Progenitor cell of endocrine pancreas (in vitro differentiated cells): ENCODE measurements at regions not wholly inside any gene's neighbourhood (a gene's known extent, or its start where the extent isn't known, plus 50 kb on each side); places are given as distances from the start of the nearest gene placed in this dataset.

ENCODE experiments used
- DNase-seq: peaks from one replicate; pipeline ENCODE4 v3.0.0; 2021; ENCODE audit warnings: low spot score; ENCODE audit not compliant: unreplicated experiment
- H3K27ac Mint-ChIP-seq: 2 replicates; pipeline ENCODE4 v1.8.0; 2021; ENCODE audit warnings: mild to moderate bottlenecking, moderate library complexity, mixed read lengths
- H3K27me3 Mint-ChIP-seq: 2 replicates; pipeline ENCODE4 v1.8.0; 2021; ENCODE audit warnings: mixed read lengths
- H3K36me3 Mint-ChIP-seq: 2 replicates; pipeline ENCODE4 v1.8.0; 2022; ENCODE audit warnings: mixed read lengths; ENCODE audit not compliant: insufficient read depth
- H3K4me1 Mint-ChIP-seq: 2 replicates; pipeline ENCODE4 v1.8.0; 2021; ENCODE audit warnings: low read depth, mixed read lengths
- H3K4me3 Mint-ChIP-seq: 2 replicates; pipeline ENCODE4 v1.8.0; 2021; ENCODE audit warnings: low read depth, mild to moderate bottlenecking, moderate library complexity, mixed read lengths
- H3K9me3 Mint-ChIP-seq: 2 replicates; pipeline ENCODE4 v1.8.0; 2021; ENCODE audit warnings: low read depth, mixed read lengths
- TF ChIP-seq, protein P1 (sequence below): fragments of 200-600 bp; sonication (generic); IDR thresholded peaks from one replicate; pipeline ENCODE4 v1.5.0; 2021; ENCODE audit warnings: antibody characterized with exemption, mild to moderate bottlenecking; ENCODE audit not compliant: unreplicated experiment

DNA sequence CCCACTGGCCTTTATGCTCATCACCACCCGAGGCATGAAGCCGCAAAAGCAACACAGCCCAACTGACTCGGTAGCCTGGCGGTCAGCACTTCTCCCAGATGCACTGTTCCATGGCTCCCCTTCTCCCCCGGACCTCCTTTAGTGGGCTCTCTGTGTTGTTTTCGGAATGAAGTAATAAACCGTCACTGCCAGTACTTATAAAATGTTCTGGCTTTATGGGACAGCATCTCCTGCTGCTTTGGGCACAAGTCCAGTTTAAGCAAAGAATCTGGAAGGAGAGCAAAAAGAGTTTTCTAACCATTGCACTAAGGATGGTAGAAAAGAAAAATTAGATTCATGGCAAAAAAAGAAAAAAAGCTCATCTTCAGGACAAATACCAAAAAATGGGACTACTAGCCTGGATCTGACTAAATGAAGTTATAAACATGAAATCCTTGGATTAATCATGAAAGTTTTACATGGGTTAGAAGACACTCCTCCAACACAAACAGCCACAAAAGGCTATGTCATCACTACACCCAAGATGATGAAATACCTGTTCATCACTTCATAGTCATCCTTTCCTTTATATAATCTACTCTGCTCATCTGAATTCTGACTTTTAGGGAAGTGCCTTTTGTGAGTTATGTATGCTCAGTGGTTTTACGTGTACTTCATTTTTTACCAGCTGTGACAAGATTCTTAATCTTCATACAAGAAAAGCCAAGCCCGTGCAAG lies 89.5 kb upstream of the UBE2E2 start:
- Mint-ChIP-seq H3K9me3 (no peaks in the 10 kb centered on the region), H3K4me3 (no peak overlapping the region), H3K4me1 (no peaks in the 10 kb centered on the region), H3K36me3 (no peaks in the 10 kb centered on the region), H3K27me3 (peaks cover 4% of the 10 kb centered on the region), H3K27ac (no peak overlapping the region)
- TF ChIP-seq, protein P1, sequence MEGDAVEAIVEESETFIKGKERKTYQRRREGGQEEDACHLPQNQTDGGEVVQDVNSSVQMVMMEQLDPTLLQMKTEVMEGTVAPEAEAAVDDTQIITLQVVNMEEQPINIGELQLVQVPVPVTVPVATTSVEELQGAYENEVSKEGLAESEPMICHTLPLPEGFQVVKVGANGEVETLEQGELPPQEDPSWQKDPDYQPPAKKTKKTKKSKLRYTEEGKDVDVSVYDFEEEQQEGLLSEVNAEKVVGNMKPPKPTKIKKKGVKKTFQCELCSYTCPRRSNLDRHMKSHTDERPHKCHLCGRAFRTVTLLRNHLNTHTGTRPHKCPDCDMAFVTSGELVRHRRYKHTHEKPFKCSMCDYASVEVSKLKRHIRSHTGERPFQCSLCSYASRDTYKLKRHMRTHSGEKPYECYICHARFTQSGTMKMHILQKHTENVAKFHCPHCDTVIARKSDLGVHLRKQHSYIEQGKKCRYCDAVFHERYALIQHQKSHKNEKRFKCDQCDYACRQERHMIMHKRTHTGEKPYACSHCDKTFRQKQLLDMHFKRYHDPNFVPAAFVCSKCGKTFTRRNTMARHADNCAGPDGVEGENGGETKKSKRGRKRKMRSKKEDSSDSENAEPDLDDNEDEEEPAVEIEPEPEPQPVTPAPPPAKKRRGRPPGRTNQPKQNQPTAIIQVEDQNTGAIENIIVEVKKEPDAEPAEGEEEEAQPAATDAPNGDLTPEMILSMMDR = no peak
- DNase-seq = no peak

DNA sequence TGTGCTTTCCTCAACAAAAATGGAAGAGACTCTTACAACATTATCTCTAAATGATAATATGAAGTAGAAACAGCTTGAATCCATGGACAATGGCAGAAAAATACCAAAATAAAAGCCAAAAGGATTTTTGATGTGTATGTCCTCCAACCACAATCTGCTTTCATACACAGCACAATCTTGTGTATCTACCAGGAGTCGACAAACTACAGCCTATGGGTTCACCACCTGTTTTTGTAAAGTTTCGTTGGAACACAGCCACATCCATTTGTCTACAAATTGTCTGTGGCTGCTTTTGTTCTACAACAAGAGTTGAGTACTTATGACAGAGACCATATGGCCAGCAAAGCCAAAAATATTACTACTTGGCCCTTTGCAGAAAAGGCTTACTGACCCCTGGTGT lies 88.7 kb upstream of the UBE2E2 start:
- H3K9me3 Mint-ChIP-seq = no peaks in the 10 kb centered on the region
- no peak overlapping the region for H3K27ac Mint-ChIP-seq
- TF ChIP-seq, protein P1 = no peak
- no peaks in the 10 kb centered on the region for H3K4me1 Mint-ChIP-seq
- no peaks in the 10 kb centered on the region for H3K36me3 Mint-ChIP-seq
- H3K27me3 Mint-ChIP-seq = peaks cover 4% of the 10 kb centered on the region
- no peak overlapping the region for H3K4me3 Mint-ChIP-seq
- no peak for DNase-seq

DNA sequence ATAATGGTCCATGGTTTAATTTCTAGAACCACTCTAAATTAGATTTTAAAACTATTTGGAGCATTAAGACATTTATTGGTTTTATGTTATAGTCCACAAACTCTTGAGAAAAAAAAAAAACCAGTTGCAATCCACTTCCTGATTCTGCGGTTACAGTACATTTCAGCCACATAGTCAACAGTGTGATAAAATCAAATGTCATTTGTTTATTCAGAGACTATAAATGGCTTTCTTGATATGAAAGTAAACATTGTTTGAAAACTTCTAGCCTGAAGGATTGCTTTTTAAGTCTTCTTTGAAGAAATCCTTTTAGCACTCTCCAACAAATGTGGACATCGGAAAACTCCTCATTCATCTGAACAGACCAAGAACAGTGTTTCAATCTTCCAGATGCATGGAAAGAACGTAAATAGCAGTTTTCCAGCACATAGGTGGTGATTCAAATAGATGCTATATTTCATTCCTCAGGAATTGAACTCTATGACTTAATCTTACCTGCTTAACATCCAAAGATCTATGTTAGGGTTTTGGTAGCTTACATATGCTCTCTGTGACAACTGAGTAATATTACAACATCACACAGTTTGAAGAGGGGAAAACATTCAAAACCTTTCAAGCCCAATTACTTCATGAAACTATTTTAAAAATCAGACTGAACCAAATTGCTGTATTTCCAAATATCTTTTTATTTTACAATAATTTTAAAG lies 87.8 kb upstream of the UBE2E2 start:
- no peak for DNase-seq
- Mint-ChIP-seq H3K4me3 (no peak overlapping the region), H3K36me3 (no peaks in the 10 kb centered on the region), H3K27me3 (peaks cover 4% of the 10 kb centered on the region), H3K9me3 (no peaks in the 10 kb centered on the region), H3K4me1 (no peaks in the 10 kb centered on the region), H3K27ac (no peak overlapping the region)
- TF ChIP-seq, protein P1 = no peak

DNA sequence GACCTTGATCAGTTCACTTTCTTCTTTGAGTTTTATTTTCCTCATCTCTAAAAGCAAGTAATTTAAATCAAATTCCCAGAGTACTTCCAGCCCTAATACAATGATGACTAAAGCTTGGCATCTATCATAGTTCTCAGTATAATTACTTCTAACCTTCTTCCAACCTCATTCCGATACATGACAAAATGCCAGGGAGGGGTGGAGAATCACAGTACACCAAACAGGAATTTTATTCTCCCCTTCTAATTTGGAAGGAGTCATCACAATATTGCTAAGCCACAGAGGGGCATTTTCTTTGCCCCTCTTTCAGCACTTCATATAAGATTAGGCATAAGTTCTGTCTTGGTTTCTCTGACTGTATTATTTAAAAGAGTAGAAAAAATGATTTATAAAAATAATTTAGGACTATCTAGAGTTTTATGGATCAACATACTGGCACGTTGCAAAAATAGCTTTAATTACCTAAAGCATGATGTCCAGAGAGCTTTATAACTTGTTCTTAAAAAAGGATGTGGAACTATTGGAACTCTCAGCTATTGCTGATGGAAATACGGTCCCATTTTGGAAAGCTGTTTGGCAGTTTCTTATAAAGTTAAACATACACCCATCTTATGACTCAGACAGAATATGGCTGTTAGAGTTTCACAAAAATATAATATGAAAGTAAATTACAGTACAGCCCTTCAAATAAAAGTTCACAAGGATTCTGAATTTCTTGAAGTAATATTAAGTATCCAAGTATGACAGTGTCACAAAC lies 86.9 kb upstream of the UBE2E2 start:
- no peaks in the 10 kb centered on the region for H3K36me3 Mint-ChIP-seq
- H3K27ac Mint-ChIP-seq = no peak overlapping the region
- no peak overlapping the region for H3K4me3 Mint-ChIP-seq

DNA sequence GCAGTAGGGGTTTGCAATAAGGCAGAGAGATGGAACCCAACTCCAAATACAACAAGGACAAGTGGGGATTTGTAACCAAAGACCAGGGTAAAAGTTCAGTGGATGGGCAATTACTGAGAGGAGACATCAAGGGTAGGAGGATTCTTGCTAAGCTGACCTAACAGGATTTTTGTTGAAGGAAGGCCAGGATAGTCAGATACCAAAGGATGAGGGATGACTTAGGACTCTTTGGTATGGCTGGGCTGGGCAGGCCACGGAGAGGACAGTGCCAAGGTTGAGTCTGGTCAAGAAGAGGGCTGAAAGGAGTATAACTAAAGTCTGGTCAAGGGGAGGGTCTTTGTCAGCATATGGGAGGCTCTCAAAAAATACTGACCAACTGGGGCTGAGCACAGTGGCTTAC lies 85.3 kb upstream of the UBE2E2 start:
- Mint-ChIP-seq H3K27ac (no peak overlapping the region), H3K9me3 (no peaks in the 10 kb centered on the region), H3K4me1 (no peaks in the 10 kb centered on the region)

More for the DNA sequence above, 86.9 kb upstream of the UBE2E2 start:
- no peaks in the 10 kb centered on the region for H3K4me1 Mint-ChIP-seq
- H3K27me3 Mint-ChIP-seq = peaks cover 4% of the 10 kb centered on the region
- H3K9me3 Mint-ChIP-seq = no peaks in the 10 kb centered on the region
- no peak for DNase-seq
- TF ChIP-seq, protein P1 = no peak

More for the DNA sequence above, 85.3 kb upstream of the UBE2E2 start:
- Mint-ChIP-seq H3K4me3 (no peak overlapping the region), H3K27me3 (peaks cover 4% of the 10 kb centered on the region), H3K36me3 (no peaks in the 10 kb centered on the region)
- DNase-seq = no peak
- TF ChIP-seq, protein P1 = no peak
